ENCODE measurements at regions not wholly inside any gene's neighbourhood (a gene's known extent, or its start where the extent isn't known, plus 50 kb on each side); places are given as distances from the start of the nearest gene placed in this dataset.

DNA sequence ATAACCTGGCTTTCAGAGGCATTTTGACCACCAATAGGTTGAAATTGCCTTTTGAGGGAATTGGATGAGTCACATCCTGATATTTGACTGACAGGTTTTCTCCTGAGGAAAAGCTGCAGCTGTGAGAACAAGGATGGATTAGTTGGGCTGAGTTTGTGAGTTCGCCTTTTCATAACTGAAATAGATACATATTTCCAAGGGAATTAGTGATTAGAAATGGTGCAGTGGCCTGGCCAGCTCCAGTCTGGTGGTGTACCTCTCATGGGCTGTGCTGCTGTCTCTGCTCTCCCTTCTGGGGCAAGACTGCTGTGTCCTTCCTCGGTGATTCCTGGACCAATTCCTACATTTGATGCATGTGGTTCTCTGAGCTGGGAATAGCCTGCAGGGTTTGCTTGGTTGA is 341.3 kb downstream of the TSN start:
- TF ChIP-seq EZH2 (IDR thresholded peaks at IDR 0.05; ENCODE audit: insufficient read depth, poor library complexity, severe bottlenecking) (no peak), EZH2phosphoT487 (IDR thresholded peaks at IDR 0.05; ENCODE audit: insufficient read depth, low read depth) (no peak)
